Activated CD4-positive, alpha-beta memory T cell treated with anti-CD3 and anti-CD28 coated beads, Interleukin-2, amount 10 ng/mL, durations not matched to agents 7 days and 5 days (primary cell): ENCODE measurements at regions not wholly inside any gene's neighbourhood (a gene's known extent, or its start where the extent isn't known, plus 50 kb on each side); places are given as distances from the start of the nearest gene placed in this dataset.
"Not testable (repeated sequence)": the region's sequence is repeated elsewhere in the genome, so short reads cannot be mapped to it uniquely, and the experiment has no call there.

Experiments
- CTCF ChIA-PET: fragments of 350-600 bp; sonication (Branson Sonifier 250); formaldehyde crosslinking; loops from one replicate; lab custom pipeline; 2021; ENCODE audit warnings: antibody characterized with exemption, inconsistent platforms; lab: Charles Lee
- POLR2A ChIA-PET: fragments of 350-600 bp; sonication (Branson Sonifier 250); formaldehyde crosslinking; loops from one replicate; lab custom pipeline; 2021; ENCODE audit warnings: antibody characterized with exemption; lab: Charles Lee
- DNase-seq: peaks from one replicate; pipeline ENCODE4 v3.0.0-alpha.2; 2020
- H3K27ac Mint-ChIP-seq: one replicate; pipeline ENCODE4 v1.8.0; 2021; ENCODE audit warnings: mild to moderate bottlenecking, mixed read lengths
- H3K27me3 Mint-ChIP-seq: one replicate; pipeline ENCODE4 v1.8.0; 2021; ENCODE audit warnings: mixed read lengths
- H3K36me3 Mint-ChIP-seq: one replicate; pipeline ENCODE4 v1.8.0; 2021; ENCODE audit warnings: low read depth, mixed read lengths
- H3K4me1 Mint-ChIP-seq: one replicate; pipeline ENCODE4 v1.8.0; 2021; ENCODE audit warnings: mixed read lengths
- H3K4me3 Mint-ChIP-seq: one replicate; pipeline ENCODE4 v1.8.0; 2021; ENCODE audit warnings: mild to moderate bottlenecking, mixed read lengths
- H3K9me3 Mint-ChIP-seq: one replicate; pipeline ENCODE4 v1.8.0; 2021; ENCODE audit warnings: mixed read lengths

GRCh38 chr4:28113586-28113985 lies 1252.9 kb downstream of the STIM2 start:
- H3K4me1 Mint-ChIP-seq, DNase-seq, H3K4me3 Mint-ChIP-seq, POLR2A ChIA-PET, H3K27ac Mint-ChIP-seq, H3K27me3 Mint-ChIP-seq, H3K36me3 Mint-ChIP-seq, CTCF ChIA-PET: not testable (repeated sequence)
- H3K9me3 Mint-ChIP-seq = peaks cover 20% of the 10 kb centered on the region

- H3K36me3 Mint-ChIP-seq, DNase-seq, POLR2A ChIA-PET, H3K4me1 Mint-ChIP-seq, H3K27ac Mint-ChIP-seq, CTCF ChIA-PET, H3K27me3 Mint-ChIP-seq, H3K4me3 Mint-ChIP-seq: not testable (repeated sequence)
- peaks cover 20% of the 10 kb centered on the region for H3K9me3 Mint-ChIP-seq
Observed at GRCh38 chr4:28116526-28117083, 1256.0 kb downstream of the STIM2 start.

- no peaks in the 10 kb centered on the region for H3K4me1 Mint-ChIP-seq
- POLR2A ChIA-PET = no interaction called here
- peaks cover 20% of the 10 kb centered on the region for H3K9me3 Mint-ChIP-seq
- CTCF ChIA-PET = no interaction called here
- no peaks in the 10 kb centered on the region for H3K36me3 Mint-ChIP-seq
- H3K4me3 Mint-ChIP-seq = no peak overlapping the region
- H3K27ac Mint-ChIP-seq = no peak overlapping the region
- DNase-seq = no peak
- H3K27me3 Mint-ChIP-seq = no peaks in the 10 kb centered on the region
Observed at GRCh38 chr4:28117084-28117682, 1256.5 kb downstream of the STIM2 start.

- CTCF ChIA-PET = no interaction called here
- Mint-ChIP-seq H3K27me3 (no peaks in the 10 kb centered on the region), H3K36me3 (no peaks in the 10 kb centered on the region), H3K27ac (no peak overlapping the region), H3K4me3 (no peak overlapping the region), H3K4me1 (no peaks in the 10 kb centered on the region), H3K9me3 (no peaks in the 10 kb centered on the region)
- POLR2A ChIA-PET = no interaction called here
- DNase-seq = no peak
Observed at GRCh38 chr4:28146191-28146590, 1285.5 kb downstream of the STIM2 start.

- no peak overlapping the region for H3K27ac Mint-ChIP-seq
- no peaks in the 10 kb centered on the region for H3K9me3 Mint-ChIP-seq
- POLR2A ChIA-PET = no interaction called here
- CTCF ChIA-PET = no interaction called here
- no peak overlapping the region for H3K4me3 Mint-ChIP-seq
- no peaks in the 10 kb centered on the region for H3K27me3 Mint-ChIP-seq
- H3K4me1 Mint-ChIP-seq = no peaks in the 10 kb centered on the region
- no peak for DNase-seq
- no peaks in the 10 kb centered on the region for H3K36me3 Mint-ChIP-seq
Observed at GRCh38 chr4:28148221-28148620, 1287.6 kb downstream of the STIM2 start.

GRCh38 chr4:28149762-28150161 lies 1289.1 kb downstream of the STIM2 start:
- H3K27ac Mint-ChIP-seq = no peak overlapping the region
- no peaks in the 10 kb centered on the region for H3K27me3 Mint-ChIP-seq
- CTCF ChIA-PET = no interaction called here
- H3K4me1 Mint-ChIP-seq = no peaks in the 10 kb centered on the region
- no peak overlapping the region for H3K4me3 Mint-ChIP-seq
- H3K9me3 Mint-ChIP-seq = no peaks in the 10 kb centered on the region
- POLR2A ChIA-PET = no interaction called here
- no peak for DNase-seq
- H3K36me3 Mint-ChIP-seq = no peaks in the 10 kb centered on the region

GRCh38 chr4:28151314-28151713 lies 1290.7 kb downstream of the STIM2 start:
- POLR2A ChIA-PET = no interaction called here
- DNase-seq = no peak
- Mint-ChIP-seq H3K4me3 (no peak overlapping the region), H3K9me3 (no peaks in the 10 kb centered on the region), H3K27ac (no peak overlapping the region), H3K4me1 (no peaks in the 10 kb centered on the region), H3K36me3 (no peaks in the 10 kb centered on the region), H3K27me3 (no peaks in the 10 kb centered on the region)
- CTCF ChIA-PET = no interaction called here

- ChIA-PET POLR2A (no interaction called here), CTCF (no interaction called here)
- DNase-seq = no peak
- Mint-ChIP-seq H3K9me3 (peaks cover 5% of the 10 kb centered on the region), H3K27ac (no peak overlapping the region), H3K36me3 (no peaks in the 10 kb centered on the region), H3K4me1 (no peaks in the 10 kb centered on the region), H3K4me3 (no peak overlapping the region), H3K27me3 (no peaks in the 10 kb centered on the region)
Observed at GRCh38 chr4:28167411-28167810, 1306.8 kb downstream of the STIM2 start.

GRCh38 chr4:28176942-28177341 lies 1316.3 kb downstream of the STIM2 start:
- CTCF ChIA-PET = no interaction called here
- H3K4me1 Mint-ChIP-seq = no peaks in the 10 kb centered on the region
- POLR2A ChIA-PET = no interaction called here
- no peak overlapping the region for H3K27ac Mint-ChIP-seq
- no peak for DNase-seq
- no peaks in the 10 kb centered on the region for H3K27me3 Mint-ChIP-seq
- H3K36me3 Mint-ChIP-seq = no peaks in the 10 kb centered on the region
- H3K4me3 Mint-ChIP-seq = no peak overlapping the region
- no peaks in the 10 kb centered on the region for H3K9me3 Mint-ChIP-seq

GRCh38 chr4:28177641-28178040 lies 1317.0 kb downstream of the STIM2 start:
- CTCF ChIA-PET = no interaction called here
- no peak for DNase-seq
- no peaks in the 10 kb centered on the region for H3K4me1 Mint-ChIP-seq

GRCh38 chr4:28179126-28179525 lies 1318.5 kb downstream of the STIM2 start:
- no peak overlapping the region for H3K27ac Mint-ChIP-seq
- H3K4me1 Mint-ChIP-seq = no peaks in the 10 kb centered on the region
- DNase-seq = no peak
- ChIA-PET CTCF (no interaction called here), POLR2A (no interaction called here)
- no peaks in the 10 kb centered on the region for H3K27me3 Mint-ChIP-seq
- no peaks in the 10 kb centered on the region for H3K9me3 Mint-ChIP-seq
- no peaks in the 10 kb centered on the region for H3K36me3 Mint-ChIP-seq
- H3K4me3 Mint-ChIP-seq = no peak overlapping the region

More at GRCh38 chr4:28177641-28178040, 1317.0 kb downstream of the STIM2 start:
- H3K4me3 Mint-ChIP-seq = no peak overlapping the region
- POLR2A ChIA-PET = no interaction called here
- no peak overlapping the region for H3K27ac Mint-ChIP-seq
- no peaks in the 10 kb centered on the region for H3K36me3 Mint-ChIP-seq
- H3K27me3 Mint-ChIP-seq = no peaks in the 10 kb centered on the region
- H3K9me3 Mint-ChIP-seq = no peaks in the 10 kb centered on the region

GRCh38 chr4:28209371-28209924 lies 1348.8 kb downstream of the STIM2 start:
- Mint-ChIP-seq H3K9me3 (peaks cover 1% of the 10 kb centered on the region), H3K36me3 (no peaks in the 10 kb centered on the region), H3K4me3 (no peak overlapping the region), H3K27me3 (no peaks in the 10 kb centered on the region), H3K4me1 (no peaks in the 10 kb centered on the region), H3K27ac (no peak overlapping the region)
- DNase-seq = no peak
- ChIA-PET POLR2A (no interaction called here), CTCF (no interaction called here)

- no peak for DNase-seq
- H3K9me3 Mint-ChIP-seq = peaks cover 1% of the 10 kb centered on the region
- no peaks in the 10 kb centered on the region for H3K36me3 Mint-ChIP-seq
- no peak overlapping the region for H3K4me3 Mint-ChIP-seq
- CTCF ChIA-PET = no interaction called here
- H3K27me3 Mint-ChIP-seq = no peaks in the 10 kb centered on the region
- no peak overlapping the region for H3K27ac Mint-ChIP-seq
- H3K4me1 Mint-ChIP-seq = no peaks in the 10 kb centered on the region
- POLR2A ChIA-PET = no interaction called here
Observed at GRCh38 chr4:28211676-28212470, 1351.2 kb downstream of the STIM2 start.
